H1 (cell line): ENCODE measurements at regions not wholly inside any gene's neighbourhood (a gene's known extent, or its start where the extent isn't known, plus 50 kb on each side); places are given as distances from the start of the nearest gene placed in this dataset.

Experiments used
- CTCF ChIA-PET: fragments of 300-600 bp; sonication (Branson Sonifier 250); formaldehyde crosslinking; loops from one replicate; lab custom pipeline; 2021; ENCODE audit not compliant: partially characterized antibody; lab: Charles Lee
- POLR2A ChIA-PET: fragments of 300-600 bp; sonication (Branson Sonifier 250); formaldehyde crosslinking; loops from one replicate; lab custom pipeline; 2021; ENCODE audit warnings: inconsistent platforms; ENCODE audit not compliant: partially characterized antibody; lab: Charles Lee
- DNase-seq, 2 experiments: peaks; one replicate each; pipeline versions ENCODE4 v3.0.0 to v3.0.0-alpha.2; 2010 to 2022; ENCODE audit warnings: low spot score in 2 of 2, low read depth in 1 of 2, mixed read lengths in 1 of 2
- FAIRE-seq: peaks from 2 replicates; lab custom pipeline; 2011; peaks lifted over from hg19 to GRCh38; lab: Jason Lieb, UNC
- H2AFZ ChIP-seq: 2 replicates; pipeline ENCODE4 v1.8.1; 2012; ENCODE audit warnings: low read length, inconsistent platforms
- H2AK5ac ChIP-seq: 2 replicates; pipeline ENCODE4 v1.6.1; 2013; ENCODE audit warnings: low read depth, low read length
- H2BK120ac ChIP-seq: replicated peaks from 2 replicates; pipeline ENCODE3; 2013; ENCODE audit warnings: low read depth, low read length, inconsistent platforms
- H2BK12ac ChIP-seq: 2 replicates; pipeline ENCODE4 v1.6.1; 2013; ENCODE audit warnings: low read depth, low read length
- H2BK15ac ChIP-seq: 2 replicates; pipeline ENCODE4 v1.6.1; 2013; ENCODE audit warnings: low read length
- H2BK20ac ChIP-seq: 2 replicates; pipeline ENCODE4 v1.6.1; 2013; ENCODE audit warnings: low read length
- H2BK5ac ChIP-seq: 2 replicates; pipeline ENCODE4 v1.6.1; 2013; ENCODE audit warnings: low read depth, low read length
- H3K14ac ChIP-seq: 2 replicates; pipeline ENCODE4 v1.6.1; 2013; ENCODE audit warnings: inconsistent platforms; ENCODE audit not compliant: insufficient read length
- H3K18ac ChIP-seq: 2 replicates; pipeline ENCODE4 v1.6.1; 2013; ENCODE audit warnings: low read length; ENCODE audit errors: extremely low read depth
- H3K23ac ChIP-seq: 2 replicates; pipeline ENCODE4 v1.6.1; 2013; ENCODE audit warnings: inconsistent platforms; ENCODE audit not compliant: insufficient read length
- H3K23me2 ChIP-seq: 2 replicates; pipeline ENCODE4 v1.6.1; 2013; ENCODE audit warnings: low read depth, low read length
- H3K27ac ChIP-seq: 2 replicates; pipeline ENCODE4 v1.6.1; 2011; ENCODE audit warnings: low read depth, low read length, inconsistent platforms
- H3K27me3 ChIP-seq, 4 experiments: replicated peaks in 1 of 4; 1 replicate in 1 of 4; 2 replicates in 3 of 4; pipeline versions ENCODE4 v1.6.1 to v1.8.1; 2011 to 2013; ENCODE audit warnings: low read length in 3 of 4, mild to moderate bottlenecking in 3 of 4, inconsistent platforms in 2 of 4, mixed read lengths in 2 of 4, moderate library complexity in 1 of 4; ENCODE audit not compliant: control insufficient read depth in 3 of 4, insufficient read depth in 3 of 4; ENCODE audit errors: extremely low read depth in 1 of 4
- H3K36me3 ChIP-seq, 4 experiments: 2 replicates each; pipeline versions ENCODE4 v1.6.1 to v1.8.1; 2011 to 2013; ENCODE audit warnings: mild to moderate bottlenecking in 4 of 4, low read length in 3 of 4, moderate library complexity in 2 of 4, control low read depth in 1 of 4, inconsistent platforms in 1 of 4; ENCODE audit not compliant: insufficient read depth in 4 of 4, control insufficient read depth in 2 of 4
- H3K4ac ChIP-seq: replicated peaks from 2 replicates; pipeline ENCODE3; 2013; ENCODE audit warnings: low read length, low read depth, mixed read lengths, inconsistent platforms; ENCODE audit not compliant: insufficient read length
- H3K4me1 ChIP-seq, 4 experiments: replicated peaks in 1 of 4; 1 replicate in 1 of 4; 2 replicates in 3 of 4; pipeline versions ENCODE4 v1.6.1 to v1.8.1; 2011 to 2013; ENCODE audit warnings: low read length in 3 of 4, inconsistent platforms in 2 of 4, mixed read lengths in 1 of 4; ENCODE audit not compliant: insufficient read depth in 4 of 4, control insufficient read depth in 3 of 4
- H3K4me2 ChIP-seq, 2 experiments: 2 replicates each; pipeline versions ENCODE4 v1.6.1 to v1.8.1; 2011 to 2013; ENCODE audit warnings: low read depth in 2 of 2, low read length in 2 of 2, control low read depth in 1 of 2, inconsistent platforms in 1 of 2, mild to moderate bottlenecking in 1 of 2; ENCODE audit not compliant: insufficient read depth in 1 of 2
- H3K4me3 ChIP-seq, 4 experiments: fragments of 200-600, 300-600 bp in 1 of 4; sonication (generic), shearing (Covaris generic), sonication (Bioruptor Twin) in 1 of 4; 2 replicates each; pipeline versions ENCODE4 v1.5.1 to v1.8.1; 2011 to 2016; ENCODE audit warnings: low read length in 4 of 4, low read depth in 3 of 4, control low read depth in 2 of 4, inconsistent platforms in 2 of 4, mild to moderate bottlenecking in 2 of 4, mixed read lengths in 1 of 4, moderate library complexity in 1 of 4; ENCODE audit not compliant: insufficient read depth in 2 of 4; ENCODE audit errors: extremely low read depth in 1 of 4
- H3K56ac ChIP-seq: replicated peaks from 2 replicates; pipeline ENCODE3; 2013; ENCODE audit warnings: low read depth, mild to moderate bottlenecking, mixed read lengths, low read length, inconsistent platforms; ENCODE audit not compliant: insufficient read length
- H3K79me1 ChIP-seq: 2 replicates; pipeline ENCODE4 v1.6.1; 2013; ENCODE audit warnings: low read depth, low read length, control low read depth
- H3K79me2 ChIP-seq, 2 experiments: 2 replicates each; pipeline versions ENCODE4 v1.6.1 to v1.8.1; 2012 to 2013; ENCODE audit warnings: low read length in 2 of 2, mild to moderate bottlenecking in 2 of 2, inconsistent platforms in 1 of 2; ENCODE audit not compliant: insufficient read depth in 2 of 2, control insufficient read depth in 1 of 2
- H3K9ac ChIP-seq, 4 experiments: replicated peaks in 1 of 4; 1 replicate in 1 of 4; 2 replicates in 3 of 4; pipeline versions ENCODE4 v1.6.1 to v1.8.1; 2011 to 2013; ENCODE audit warnings: low read depth in 3 of 4, low read length in 3 of 4, control low read depth in 2 of 4, mild to moderate bottlenecking in 2 of 4, moderate library complexity in 2 of 4, inconsistent platforms in 1 of 4; ENCODE audit errors: extremely low read depth in 1 of 4
- H3K9me3 ChIP-seq, 2 experiments: 2 replicates each; pipeline versions ENCODE4 v1.6.1 to v1.8.1; 2012 to 2013; ENCODE audit warnings: mild to moderate bottlenecking in 2 of 2, moderate library complexity in 2 of 2, control low read depth in 1 of 2, inconsistent platforms in 1 of 2, low read depth in 1 of 2, low read length in 1 of 2, mixed read lengths in 1 of 2; ENCODE audit not compliant: insufficient read depth in 2 of 2
- H4K20me1 ChIP-seq, 2 experiments: replicated peaks in 1 of 2; 2 replicates each; pipeline versions ENCODE3 to v1.8.1; 2011 to 2013; ENCODE audit warnings: inconsistent platforms in 2 of 2, low read length in 2 of 2, mild to moderate bottlenecking in 1 of 2; ENCODE audit not compliant: insufficient read depth in 2 of 2, control insufficient read depth in 1 of 2
- H4K5ac ChIP-seq: 2 replicates; pipeline ENCODE4 v1.6.1; 2013; ENCODE audit warnings: low read length, low read depth, mixed read lengths, inconsistent platforms; ENCODE audit not compliant: insufficient read length
- H4K8ac ChIP-seq: 2 replicates; pipeline ENCODE4 v1.8.0; 2013; ENCODE audit warnings: mild to moderate bottlenecking, moderate library complexity, low read length, inconsistent platforms; ENCODE audit not compliant: insufficient read depth; ENCODE audit errors: extremely low read depth
- H4K91ac ChIP-seq: replicated peaks from 2 replicates; pipeline ENCODE3; 2013; ENCODE audit warnings: low read length, mixed read lengths, inconsistent platforms; ENCODE audit not compliant: insufficient read length
- CEBPB ChIP-seq: IDR thresholded peaks from 2 replicates; pipeline ENCODE4 v1.6.1; 2012; ENCODE audit warnings: low read depth, low read length
- EP300 ChIP-seq, 2 experiments: IDR thresholded peaks; 1 replicate in 1 of 2; 2 replicates in 1 of 2; pipeline ENCODE4 v1.6.1; 2011 to 2012; ENCODE audit warnings: low read depth in 2 of 2, low read length in 2 of 2, mild to moderate bottlenecking in 2 of 2, borderline replicate concordance in 1 of 2, inconsistent platforms in 1 of 2, moderate library complexity in 1 of 2
- POLR2AphosphoS5 ChIP-seq: IDR thresholded peaks from 2 replicates; pipeline ENCODE4 v1.6.1; 2011; ENCODE audit warnings: low read depth, low read length
- RAD21 ChIP-seq, 2 experiments: IDR thresholded peaks in 1 of 2; conservative IDR thresholded peaks in 1 of 2; 2 replicates each; pipeline ENCODE4 v1.6.1; 2011; ENCODE audit warnings: low read depth in 2 of 2, low read length in 2 of 2, improper control_type of control experiment in 1 of 2, inconsistent platforms in 1 of 2, mild to moderate bottlenecking in 1 of 2, moderate library complexity in 1 of 2
- RBBP5 ChIP-seq: IDR thresholded peaks from 2 replicates; pipeline ENCODE4 v1.7.1; 2012; ENCODE audit warnings: low read depth, mild to moderate bottlenecking, inconsistent platforms, low read length, moderate library complexity, borderline replicate concordance
- SAP30 ChIP-seq: fragments of 300-600 bp; sonication (generic); IDR thresholded peaks from 2 replicates; pipeline ENCODE4 v1.7.1; 2012; ENCODE audit warnings: low read length, moderate library complexity, mild to moderate bottlenecking, inconsistent platforms; ENCODE audit not compliant: insufficient read depth, insufficient replicate concordance
- SP4 ChIP-seq: IDR thresholded peaks from 2 replicates; pipeline ENCODE4 v1.6.1; 2012; ENCODE audit warnings: low read length, inconsistent platforms
- USF2 ChIP-seq: IDR thresholded peaks from 2 replicates; pipeline ENCODE4 v1.6.1; 2011; ENCODE audit warnings: low read length, improper control_type of control experiment
- WGBS, 2 experiments: shearing (Covaris generic) in 1 of 2; methylation state at CpG; one replicate each; pipeline versions ENCODE4 v1.1.6 to v1.1.7; 2013 to 2015; ENCODE audit warnings: low lambda C conversion rate in 2 of 2, mixed read lengths in 2 of 2, inconsistent platforms in 1 of 2, low coverage in 1 of 2, missing lambda C conversion rate in 1 of 2; ENCODE audit not compliant: insufficient replicate concordance in 2 of 2, insufficient coverage in 1 of 2, insufficient read length in 1 of 2; ENCODE audit errors: extremely low coverage in 1 of 2, missing lambda C conversion rate in 1 of 2; 5-methylcytosine and 5-hydroxymethylcytosine counted together
- TF ChIP-seq, protein P1 (sequence below): IDR thresholded peaks from 2 replicates; pipeline ENCODE4 v1.6.1; 2011; ENCODE audit warnings: low read depth, mild to moderate bottlenecking, low read length; ENCODE audit not compliant: insufficient read depth

- no peak overlapping the region for H2AK5ac ChIP-seq
- H2BK20ac ChIP-seq = no peak overlapping the region
- H3K4ac ChIP-seq = no peak overlapping the region
- H3K27me3 ChIP-seq = no peaks in the 10 kb centered on the region
- no peak overlapping the region for H3K9ac ChIP-seq
- no peak overlapping the region for H4K8ac ChIP-seq
- H4K20me1 ChIP-seq = no peaks in the 10 kb centered on the region
- H2AFZ ChIP-seq = no peak overlapping the region
- TF ChIP-seq RAD21 (IDR thresholded peaks at IDR 0.05 in 1 of 2, conservative IDR thresholded peaks at IDR 0.05 in 1 of 2; ENCODE audit: low read depth in 2 of 2, low read length in 2 of 2) = no peak
- no peak for TF ChIP-seq SAP30
- no peak for TF ChIP-seq RBBP5
- no peak for TF ChIP-seq SP4
- TF ChIP-seq POLR2AphosphoS5 = no peak
- TF ChIP-seq EP300 (IDR thresholded peaks at IDR 0.05; ENCODE audit: borderline replicate concordance in 1 of 2, low read depth in 2 of 2, low read length in 2 of 2) = no peak
- TF ChIP-seq USF2 = no peak
- TF ChIP-seq, protein P1, sequence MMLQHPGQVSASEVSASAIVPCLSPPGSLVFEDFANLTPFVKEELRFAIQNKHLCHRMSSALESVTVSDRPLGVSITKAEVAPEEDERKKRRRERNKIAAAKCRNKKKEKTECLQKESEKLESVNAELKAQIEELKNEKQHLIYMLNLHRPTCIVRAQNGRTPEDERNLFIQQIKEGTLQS = no peak
- no peak for TF ChIP-seq CEBPB
- no peak overlapping the region for H2BK120ac ChIP-seq
- no peaks in the 10 kb centered on the region for H3K79me1 ChIP-seq
- no peak overlapping the region for H4K91ac ChIP-seq
- no peak overlapping the region for H3K56ac ChIP-seq
- no peak overlapping the region for H3K4me3 ChIP-seq
- H3K14ac ChIP-seq = no peak overlapping the region
- H3K4me2 ChIP-seq = no peak overlapping the region
- H3K79me2 ChIP-seq = no peaks in the 10 kb centered on the region
- H2BK5ac ChIP-seq = no peak overlapping the region
- H2BK12ac ChIP-seq = no peak overlapping the region
- H4K5ac ChIP-seq = no peak overlapping the region
- H3K9me3 ChIP-seq = no peaks in the 10 kb centered on the region
- H3K27ac ChIP-seq = no peak overlapping the region
- POLR2A ChIA-PET = interaction anchor here (1.2 to 1.5 kb wide), 2 partner anchors 9 to 24 kb away, joined by 3 to 5 read pairs; no protein-coding TSS in a partner anchor
- H3K23me2 ChIP-seq = no peaks in the 10 kb centered on the region
- no peak for FAIRE-seq
- peaks cover 0 to 12% (median 8%) of the 10 kb centered on the region in 4 experiments for H3K4me1 ChIP-seq
- DNase-seq = no peak
- H3K23ac ChIP-seq = no peak overlapping the region
- CTCF ChIA-PET = interaction anchor here (0.7 kb wide), 1 partner anchor 26 kb away, joined by 3 read pairs; no protein-coding TSS in a partner anchor
- no peak overlapping the region for H2BK15ac ChIP-seq
- WGBS, 2 experiments = 88% methylated on average over 1 of the region's 1 CpG; no CpG with 5 or more reads in 1 of the 2 experiments
- no peaks in the 10 kb centered on the region for H3K36me3 ChIP-seq
- no peak overlapping the region for H3K18ac ChIP-seq
Observed at GRCh38 chr4:87908336-87908735, 67.2 kb upstream of the SPP1 start.
